Activated CD4-positive, alpha-beta memory T cell treated with anti-CD3 and anti-CD28 coated beads, Interleukin-2, amount 10 ng/mL, durations not matched to agents 7 days and 5 days (primary cell): ENCODE measurements at regions not wholly inside any gene's neighbourhood (a gene's known extent, or its start where the extent isn't known, plus 50 kb on each side); places are given as distances from the start of the nearest gene placed in this dataset.
"Not testable (repeated sequence)": the region's sequence is repeated elsewhere in the genome, so short reads cannot be mapped to it uniquely, and the experiment has no call there.

Source experiments
- CTCF ChIA-PET: fragments of 350-600 bp; sonication (Branson Sonifier 250); formaldehyde crosslinking; loops from one replicate; lab custom pipeline; 2021; ENCODE audit warnings: antibody characterized with exemption, inconsistent platforms; lab: Charles Lee
- POLR2A ChIA-PET: fragments of 350-600 bp; sonication (Branson Sonifier 250); formaldehyde crosslinking; loops from one replicate; lab custom pipeline; 2021; ENCODE audit warnings: antibody characterized with exemption; lab: Charles Lee
- DNase-seq: peaks from one replicate; pipeline ENCODE4 v3.0.0-alpha.2; 2020
- H3K27ac Mint-ChIP-seq: one replicate; pipeline ENCODE4 v1.8.0; 2021; ENCODE audit warnings: mild to moderate bottlenecking, mixed read lengths
- H3K27me3 Mint-ChIP-seq: one replicate; pipeline ENCODE4 v1.8.0; 2021; ENCODE audit warnings: mixed read lengths
- H3K36me3 Mint-ChIP-seq: one replicate; pipeline ENCODE4 v1.8.0; 2021; ENCODE audit warnings: low read depth, mixed read lengths
- H3K4me1 Mint-ChIP-seq: one replicate; pipeline ENCODE4 v1.8.0; 2021; ENCODE audit warnings: mixed read lengths
- H3K4me3 Mint-ChIP-seq: one replicate; pipeline ENCODE4 v1.8.0; 2021; ENCODE audit warnings: mild to moderate bottlenecking, mixed read lengths
- H3K9me3 Mint-ChIP-seq: one replicate; pipeline ENCODE4 v1.8.0; 2021; ENCODE audit warnings: mixed read lengths

DNA sequence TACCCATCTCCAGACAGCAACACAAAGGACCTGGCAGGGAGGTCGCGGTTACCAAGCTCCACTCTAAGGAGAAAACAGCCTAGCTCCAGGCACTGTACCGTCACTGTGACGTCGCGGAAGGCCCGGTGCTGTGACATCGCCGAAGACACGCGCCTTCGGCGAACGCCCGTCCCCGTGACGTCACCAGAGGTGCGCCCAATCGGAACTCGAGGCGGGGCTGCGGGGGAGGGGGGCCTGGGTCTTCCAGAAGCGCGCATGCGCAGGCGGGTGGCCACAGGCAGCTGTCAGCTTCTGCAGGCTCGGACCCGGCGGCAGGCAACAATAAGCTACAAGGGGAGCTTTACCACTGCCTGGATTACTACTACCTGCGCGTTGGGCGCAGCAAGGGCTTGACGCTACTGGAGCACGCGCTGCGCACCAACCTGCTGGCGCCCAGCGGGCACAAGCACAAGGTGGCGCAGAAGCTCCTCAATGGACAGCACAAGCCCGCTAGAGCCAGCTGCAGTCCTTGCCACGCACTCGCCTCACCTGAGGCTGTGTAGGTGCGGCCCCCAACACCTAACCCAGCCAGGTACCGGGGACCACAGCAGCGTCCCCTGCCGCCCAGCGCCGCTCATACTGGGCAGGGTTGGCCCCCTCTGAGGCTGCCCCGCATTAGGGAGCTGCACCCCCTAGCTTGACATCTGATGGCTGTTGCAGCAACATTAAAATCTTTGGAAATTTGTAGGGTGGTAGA is 208.4 kb downstream of the TPST1 start:
- H3K9me3 Mint-ChIP-seq, result no peaks in the 10 kb centered on the region
- peak overlapping the region; percentile 60 for H3K4me3 Mint-ChIP-seq
- peak; percentile 81 for DNase-seq
- H3K27me3 Mint-ChIP-seq, result peaks cover 2% of the 10 kb centered on the region
- CTCF ChIA-PET, result interaction anchor here (0.5 to 1.7 kb wide), 11 partner anchors 9 to 431 kb away, joined by 3 to 8 read pairs (median 4); partner anchors contain the start of gene CRCP
- H3K36me3 Mint-ChIP-seq, result no peaks in the 10 kb centered on the region
- H3K27ac Mint-ChIP-seq, result no peak overlapping the region
- peaks cover 17% of the 10 kb centered on the region for H3K4me1 Mint-ChIP-seq
- POLR2A ChIA-PET, result interaction anchor here (1.0 to 1.7 kb wide), 3 partner anchors 80 to 431 kb away, joined by 3 to 12 read pairs (median 5); no protein-coding TSS in a partner anchor

DNA sequence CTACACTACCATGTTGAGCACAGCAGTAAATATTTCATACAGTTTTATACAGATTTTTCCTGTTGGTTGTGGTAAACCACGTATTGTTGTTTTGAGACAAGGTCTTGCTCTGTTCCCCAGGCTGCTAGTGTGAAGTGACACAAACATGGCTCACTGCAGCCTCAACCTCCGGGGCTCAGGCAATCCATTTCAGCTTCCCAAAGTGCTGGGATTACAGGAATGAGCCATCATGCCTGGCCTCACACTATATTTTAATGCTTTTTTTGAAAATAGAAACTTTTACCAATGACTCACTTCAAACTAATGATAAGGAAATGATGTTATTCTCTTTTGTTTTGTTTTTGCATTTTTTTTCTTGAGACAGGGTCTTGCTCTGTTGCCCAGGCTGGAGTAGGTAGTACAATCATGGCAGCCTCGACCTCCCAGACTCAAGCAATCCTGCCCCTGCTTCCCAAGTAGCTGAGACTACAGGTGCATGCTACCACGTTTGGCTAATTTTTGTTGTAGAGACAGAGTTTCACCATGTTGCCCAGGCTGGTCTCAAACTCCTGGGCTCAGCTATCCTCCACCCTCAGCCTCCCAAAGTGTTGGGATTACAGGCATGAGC is 210.6 kb downstream of the TPST1 start:
- no peak for DNase-seq
- no peak overlapping the region for H3K27ac Mint-ChIP-seq
- peaks cover 17% of the 10 kb centered on the region for H3K4me1 Mint-ChIP-seq
- H3K27me3 Mint-ChIP-seq, result peaks cover 3% of the 10 kb centered on the region
- CTCF ChIA-PET, result no interaction called here
- POLR2A ChIA-PET, result no interaction called here
- no peak overlapping the region for H3K4me3 Mint-ChIP-seq
- no peaks in the 10 kb centered on the region for H3K36me3 Mint-ChIP-seq
- no peaks in the 10 kb centered on the region for H3K9me3 Mint-ChIP-seq

DNA sequence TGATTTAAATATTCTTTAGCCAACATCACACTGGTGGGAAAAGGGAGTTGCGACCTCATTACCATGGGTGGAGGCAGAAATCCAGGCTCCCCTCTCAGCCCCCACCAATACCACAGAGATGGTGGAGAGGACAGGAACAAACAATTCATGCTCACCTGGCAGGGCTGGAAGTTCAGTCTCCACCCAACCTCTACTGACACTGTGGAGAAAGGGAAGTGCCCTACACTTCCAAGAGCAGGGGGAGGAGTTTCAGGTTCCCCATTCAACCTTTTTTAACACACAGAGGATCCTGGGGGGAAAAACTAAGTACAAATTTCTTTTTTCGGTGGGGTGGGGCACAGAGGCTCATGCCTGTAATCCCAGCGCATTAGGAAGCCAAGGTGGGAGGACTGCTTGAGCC is 210.1 kb upstream of the KCTD7 start:
- H3K27ac Mint-ChIP-seq, result no peak overlapping the region

DNA sequence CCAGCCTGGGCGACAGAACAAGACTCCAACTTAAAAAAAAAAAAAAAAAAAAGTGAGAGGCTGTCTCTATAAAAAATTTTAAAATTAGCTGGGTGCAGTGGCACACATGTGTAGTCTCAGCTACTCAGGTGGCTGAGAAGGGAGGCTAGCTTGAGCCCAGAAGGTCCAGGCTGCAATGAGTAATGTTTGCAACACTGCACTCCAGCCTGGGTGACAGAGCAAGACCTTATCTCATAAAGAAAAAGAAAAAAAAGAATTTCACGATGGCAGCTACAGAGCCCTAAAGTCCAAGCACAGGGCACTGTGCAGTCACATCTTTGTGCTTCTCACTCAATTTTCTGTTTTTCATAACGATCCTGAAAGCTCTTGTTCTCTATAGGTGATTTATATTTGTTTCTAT is 209.5 kb upstream of the KCTD7 start:
- POLR2A ChIA-PET, result no interaction called here
- Mint-ChIP-seq H3K4me3 (no peak overlapping the region), H3K4me1 (peaks cover 9% of the 10 kb centered on the region), H3K27ac (no peak overlapping the region), H3K27me3 (peaks cover 3% of the 10 kb centered on the region), H3K36me3 (no peaks in the 10 kb centered on the region), H3K9me3 (no peaks in the 10 kb centered on the region)
- CTCF ChIA-PET, result no interaction called here
- no peak for DNase-seq

More for the DNA sequence above, 210.1 kb upstream of the KCTD7 start:
- CTCF ChIA-PET, result no interaction called here
- DNase-seq, result no peak
- POLR2A ChIA-PET, result no interaction called here
- H3K36me3 Mint-ChIP-seq, result no peaks in the 10 kb centered on the region
- H3K4me3 Mint-ChIP-seq, result no peak overlapping the region
- H3K9me3 Mint-ChIP-seq, result no peaks in the 10 kb centered on the region
- peaks cover 14% of the 10 kb centered on the region for H3K4me1 Mint-ChIP-seq
- H3K27me3 Mint-ChIP-seq, result peaks cover 3% of the 10 kb centered on the region

DNA sequence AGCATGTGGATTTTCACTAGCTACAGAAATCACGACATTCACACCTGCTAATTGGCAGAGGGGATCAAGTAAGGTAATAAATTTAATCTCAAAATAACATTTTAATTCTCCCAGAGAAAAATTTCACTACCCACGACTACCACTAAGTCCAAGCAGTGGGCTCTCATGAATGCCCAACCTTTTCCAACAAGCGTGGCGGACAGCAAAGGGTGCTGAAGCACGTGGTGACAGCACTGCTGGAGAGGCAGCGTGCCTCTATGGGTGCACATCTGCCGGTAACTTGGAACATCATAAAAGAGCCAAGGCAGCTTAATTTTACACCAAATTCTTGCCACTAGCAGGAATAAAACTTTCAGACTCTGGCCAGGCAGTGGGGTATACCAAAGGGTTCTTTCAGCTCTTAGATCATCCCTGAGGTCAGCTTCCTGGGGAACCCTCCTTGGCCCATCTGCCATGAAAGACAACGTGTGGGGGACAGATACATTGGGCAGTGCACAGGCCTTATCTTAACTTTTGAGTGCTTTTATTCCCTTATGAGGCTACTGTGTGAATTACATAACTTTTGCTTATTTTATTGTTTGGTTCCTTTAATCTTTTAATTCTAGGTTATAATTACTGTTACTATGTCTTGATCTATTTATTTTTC is 206.7 kb upstream of the KCTD7 start:
- no peaks in the 10 kb centered on the region for H3K4me1 Mint-ChIP-seq
- H3K9me3 Mint-ChIP-seq, result no peaks in the 10 kb centered on the region
- ChIA-PET POLR2A (no interaction called here), CTCF (no interaction called here)
- peaks cover 1% of the 10 kb centered on the region for H3K27me3 Mint-ChIP-seq
- no peak overlapping the region for H3K27ac Mint-ChIP-seq
- H3K36me3 Mint-ChIP-seq, result no peaks in the 10 kb centered on the region
- no peak for DNase-seq
- no peak overlapping the region for H3K4me3 Mint-ChIP-seq

DNA sequence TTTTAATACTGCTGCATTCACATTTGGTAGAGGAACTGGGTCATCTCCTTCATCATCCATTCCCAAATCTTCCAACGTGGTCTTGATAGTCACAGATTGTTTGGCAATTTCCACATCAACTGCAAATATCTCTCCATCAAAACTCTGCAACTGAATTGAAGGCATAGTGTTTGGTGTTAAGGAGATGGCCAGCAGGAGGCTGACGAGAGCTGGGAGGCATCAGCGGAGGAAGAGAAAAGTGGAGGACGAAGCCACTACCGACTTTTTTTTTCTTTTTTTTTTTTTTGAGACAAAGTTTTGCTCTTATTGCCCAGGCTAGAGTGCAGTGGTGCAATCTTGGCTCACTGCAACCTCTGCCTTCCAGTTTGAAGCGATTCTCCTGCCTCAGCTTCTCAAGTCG is 205.0 kb upstream of the KCTD7 start:
- ChIA-PET CTCF (no interaction called here), POLR2A (no interaction called here)
- no peaks in the 10 kb centered on the region for H3K36me3 Mint-ChIP-seq
- no peak overlapping the region for H3K27ac Mint-ChIP-seq
- no peaks in the 10 kb centered on the region for H3K9me3 Mint-ChIP-seq
- H3K4me3 Mint-ChIP-seq, result no peak overlapping the region
- no peak for DNase-seq
- no peaks in the 10 kb centered on the region for H3K4me1 Mint-ChIP-seq
- peaks cover 1% of the 10 kb centered on the region for H3K27me3 Mint-ChIP-seq

DNA sequence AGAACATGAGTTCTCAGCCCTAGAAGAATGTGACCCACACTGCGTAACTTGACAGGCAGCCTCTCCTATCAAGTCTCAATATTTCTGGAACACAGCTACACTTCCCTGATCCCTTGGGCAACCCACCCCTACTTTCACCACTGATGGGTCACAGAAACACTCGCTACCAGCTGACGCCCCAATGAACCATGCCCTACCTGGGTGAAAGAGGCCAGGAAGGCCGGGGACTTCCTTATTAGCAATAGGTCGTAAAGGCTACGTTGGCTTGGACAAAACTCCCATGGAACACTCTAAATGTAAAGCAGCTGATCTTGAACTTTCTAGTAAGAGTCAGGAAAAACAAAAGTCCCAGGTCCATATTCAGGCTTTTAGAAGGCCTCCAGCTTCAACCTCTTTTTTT is 202.3 kb upstream of the KCTD7 start:
- DNase-seq, result no peak
- H3K27me3 Mint-ChIP-seq, result no peaks in the 10 kb centered on the region
- no peaks in the 10 kb centered on the region for H3K4me1 Mint-ChIP-seq
- H3K4me3 Mint-ChIP-seq, result no peak overlapping the region
- POLR2A ChIA-PET, result no interaction called here
- no peaks in the 10 kb centered on the region for H3K9me3 Mint-ChIP-seq
- H3K36me3 Mint-ChIP-seq, result no peaks in the 10 kb centered on the region
- no peak overlapping the region for H3K27ac Mint-ChIP-seq
- CTCF ChIA-PET, result interaction anchor here (0.7 kb wide), 1 partner anchor 311 kb away, joined by 3 read pairs; no protein-coding TSS in a partner anchor

DNA sequence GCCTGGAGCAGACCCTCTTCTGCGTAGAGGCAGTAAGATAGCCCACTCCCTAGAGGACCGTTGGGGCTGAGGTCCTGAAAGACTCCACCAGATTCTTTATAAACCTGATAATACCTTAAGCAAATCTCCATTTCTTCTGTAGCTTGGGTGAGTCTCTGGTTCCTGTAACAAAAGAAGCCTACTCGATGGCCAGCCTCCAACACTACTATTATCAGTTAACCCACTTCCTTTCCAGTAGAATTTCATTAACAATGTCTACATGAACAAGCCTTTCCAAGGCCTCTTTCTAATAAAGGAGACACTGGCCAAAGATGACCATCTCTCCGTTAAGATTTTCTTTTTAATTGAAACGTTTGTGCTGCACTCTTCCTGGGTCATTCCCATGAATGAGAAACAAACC is 201.7 kb upstream of the KCTD7 start:
- DNase-seq, result no peak
- ChIA-PET POLR2A (no interaction called here), CTCF (no interaction called here)
- Mint-ChIP-seq H3K4me3 (no peak overlapping the region), H3K4me1 (no peaks in the 10 kb centered on the region), H3K9me3 (no peaks in the 10 kb centered on the region), H3K27me3 (no peaks in the 10 kb centered on the region), H3K36me3 (no peaks in the 10 kb centered on the region), H3K27ac (no peak overlapping the region)

DNA sequence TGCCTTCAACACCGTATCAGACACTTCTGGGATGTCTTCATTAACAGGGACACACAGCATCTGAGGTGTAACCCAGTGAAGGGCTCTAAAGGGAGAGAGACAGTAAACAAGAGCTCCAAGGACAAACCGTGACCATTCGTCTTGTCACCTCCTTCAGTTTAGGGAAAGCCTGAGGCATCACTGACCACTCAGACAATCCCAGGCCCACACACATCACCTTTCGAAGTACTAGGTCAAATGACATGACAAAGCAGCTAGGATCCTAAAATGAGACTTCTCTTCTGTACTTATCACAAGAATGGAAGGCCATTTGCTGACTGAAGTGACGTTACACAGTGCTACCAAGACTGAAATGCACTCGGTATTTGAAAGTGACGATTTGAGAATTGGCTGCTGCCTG is 200.7 kb upstream of the KCTD7 start:
- no peaks in the 10 kb centered on the region for H3K36me3 Mint-ChIP-seq

DNA sequence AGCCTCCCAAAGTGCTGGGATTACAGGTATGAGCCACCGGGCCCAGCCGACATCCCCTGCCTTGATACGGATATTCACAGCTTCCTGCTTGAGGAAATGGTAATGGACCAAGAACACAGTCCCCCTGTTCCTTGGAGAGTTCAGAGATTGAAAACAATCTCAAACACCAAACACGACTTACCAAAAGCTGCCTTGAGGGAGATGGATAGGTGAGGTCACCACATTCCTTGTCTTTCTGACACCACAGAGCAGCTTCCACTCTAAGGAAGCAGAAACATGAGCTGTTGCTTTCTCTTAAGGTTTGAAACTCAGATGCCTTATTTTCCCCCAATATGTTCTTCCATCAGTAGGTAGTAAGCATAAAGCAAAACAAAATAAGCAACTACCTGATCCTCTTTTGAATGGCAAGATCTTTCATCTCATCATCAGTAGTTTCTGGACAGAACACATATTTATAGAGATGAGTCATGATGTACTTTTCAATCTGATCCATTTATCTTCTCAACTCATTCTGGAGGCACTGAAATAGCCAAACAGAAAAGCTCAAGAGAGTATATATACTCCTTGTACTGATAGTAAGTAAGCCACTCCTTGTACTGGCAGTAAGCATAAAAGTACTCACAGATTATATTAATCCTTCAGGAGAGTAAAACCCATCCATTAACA is 199.1 kb upstream of the KCTD7 start:
- H3K4me3 Mint-ChIP-seq, result no peak overlapping the region
- H3K36me3 Mint-ChIP-seq, result no peaks in the 10 kb centered on the region
- no peaks in the 10 kb centered on the region for H3K9me3 Mint-ChIP-seq
- no peaks in the 10 kb centered on the region for H3K27me3 Mint-ChIP-seq
- CTCF ChIA-PET, result no interaction called here
- POLR2A ChIA-PET, result no interaction called here
- DNase-seq, result no peak
- H3K4me1 Mint-ChIP-seq, result no peaks in the 10 kb centered on the region
- H3K27ac Mint-ChIP-seq, result no peak overlapping the region

More for the DNA sequence above, 200.7 kb upstream of the KCTD7 start:
- ChIA-PET POLR2A (no interaction called here), CTCF (no interaction called here)
- no peaks in the 10 kb centered on the region for H3K4me1 Mint-ChIP-seq
- no peak overlapping the region for H3K4me3 Mint-ChIP-seq
- no peaks in the 10 kb centered on the region for H3K9me3 Mint-ChIP-seq
- no peaks in the 10 kb centered on the region for H3K27me3 Mint-ChIP-seq
- no peak overlapping the region for H3K27ac Mint-ChIP-seq
- DNase-seq, result no peak

DNA sequence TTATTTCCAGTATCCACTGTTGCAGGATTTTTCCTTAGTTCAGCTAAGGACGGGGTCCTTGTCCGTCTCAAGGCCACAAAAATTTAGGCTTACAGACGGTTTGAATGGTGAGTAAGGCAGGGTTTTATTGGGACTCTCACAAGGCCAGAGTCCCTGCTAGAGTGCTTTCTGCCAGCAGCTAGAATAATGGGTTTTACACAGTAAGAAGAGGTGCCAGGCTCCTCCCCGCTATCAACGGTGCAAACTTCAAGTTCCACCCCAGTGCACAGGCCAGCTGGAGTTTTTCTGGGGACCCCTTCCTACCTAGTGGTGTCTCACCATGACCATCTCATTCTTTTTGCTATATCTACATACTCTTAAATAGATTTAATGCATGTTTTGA is 198.5 kb upstream of the KCTD7 start:
- Mint-ChIP-seq H3K27ac (no peak overlapping the region), H3K9me3 (no peaks in the 10 kb centered on the region), H3K36me3 (no peaks in the 10 kb centered on the region), H3K4me3 (no peak overlapping the region), H3K4me1 (no peaks in the 10 kb centered on the region), H3K27me3 (no peaks in the 10 kb centered on the region)
- ChIA-PET CTCF (no interaction called here), POLR2A (no interaction called here)
- DNase-seq, result no peak

DNA sequence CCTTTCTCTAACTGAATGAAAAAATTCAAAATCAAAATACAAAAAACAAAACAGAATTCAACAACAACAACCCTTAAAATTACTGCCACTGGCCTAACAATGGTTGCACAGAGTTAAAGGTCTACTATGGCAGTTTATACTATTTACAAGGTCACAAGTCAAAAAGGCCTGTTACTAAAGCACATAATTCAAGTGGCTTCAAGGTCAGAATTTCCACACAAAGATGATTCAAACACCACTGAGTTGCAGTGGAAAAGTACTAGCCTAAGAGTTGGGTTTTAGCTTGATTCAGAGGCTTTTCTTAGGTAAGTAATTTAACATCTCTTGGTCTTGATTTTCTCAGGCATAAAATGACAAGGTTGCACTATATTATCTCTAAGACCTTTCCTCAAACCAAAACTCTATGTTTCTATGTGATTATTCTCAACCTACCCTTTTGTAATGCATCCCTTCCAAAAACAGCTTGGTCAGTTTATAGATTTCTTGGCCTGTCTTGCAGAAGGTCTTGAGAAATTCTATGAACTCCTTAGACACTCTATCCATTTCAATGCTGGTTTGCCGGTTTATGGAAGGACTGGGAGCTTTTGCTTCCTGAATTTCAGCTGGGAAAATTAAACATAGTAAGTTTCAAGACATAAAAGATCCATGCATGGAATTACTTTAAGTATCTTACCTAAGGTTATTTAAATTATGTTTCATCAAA is 189.8 kb upstream of the KCTD7 start:
- H3K27ac Mint-ChIP-seq, H3K4me1 Mint-ChIP-seq, DNase-seq, H3K36me3 Mint-ChIP-seq, H3K27me3 Mint-ChIP-seq, POLR2A ChIA-PET, H3K4me3 Mint-ChIP-seq, H3K9me3 Mint-ChIP-seq, CTCF ChIA-PET: not testable (repeated sequence)

DNA sequence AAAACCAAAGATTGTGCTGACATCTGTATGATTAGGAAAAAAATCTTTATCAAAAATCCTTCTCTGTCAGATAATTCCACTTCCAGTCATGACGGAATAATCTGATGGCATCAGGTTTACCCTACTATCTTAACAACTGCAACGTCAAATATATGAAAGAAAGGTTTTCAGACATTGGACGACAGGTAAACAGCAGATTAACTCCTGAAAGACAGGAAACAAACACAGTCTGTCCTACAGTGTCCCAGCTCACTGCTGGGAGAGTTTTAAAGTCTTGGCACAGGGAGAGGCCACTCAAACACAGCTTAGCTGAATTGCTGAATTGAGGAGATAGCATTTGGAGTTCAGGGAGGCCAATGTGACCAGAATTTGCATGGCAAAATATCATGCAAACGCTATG is 186.3 kb upstream of the KCTD7 start:
- H3K36me3 Mint-ChIP-seq, result no peaks in the 10 kb centered on the region
- no peak overlapping the region for H3K27ac Mint-ChIP-seq
- no peaks in the 10 kb centered on the region for H3K27me3 Mint-ChIP-seq
- H3K4me3 Mint-ChIP-seq, result no peak overlapping the region
- POLR2A ChIA-PET, result no interaction called here
- CTCF ChIA-PET, result no interaction called here
- no peak for DNase-seq
- no peaks in the 10 kb centered on the region for H3K9me3 Mint-ChIP-seq
- no peaks in the 10 kb centered on the region for H3K4me1 Mint-ChIP-seq
